AG04449 (cell line): ENCODE measurements at regions not wholly inside any gene's neighbourhood (a gene's known extent, or its start where the extent isn't known, plus 50 kb on each side); places are given as distances from the start of the nearest gene placed in this dataset.

Experiments
- CTCF ChIA-PET: fragments of 350-600 bp; formaldehyde crosslinking; extraction: SDS; loops from one replicate; lab custom pipeline; 2021; ENCODE audit warnings: antibody characterized with exemption; lab: Yijun Ruan, JAX
- POLR2A ChIA-PET: fragments of 400-600, 350-600 bp; formaldehyde crosslinking; extraction: SDS; loops from one replicate; lab custom pipeline; 2020; ENCODE audit warnings: antibody characterized with exemption, inconsistent platforms; lab: Yijun Ruan, JAX
- DNase-seq: peaks from one replicate; pipeline ENCODE4 v3.0.0-alpha.2; 2010; ENCODE audit warnings: low read depth, low spot score
- H3K4me3 ChIP-seq: 2 replicates; pipeline ENCODE4 v1.5.1; 2011; ENCODE audit warnings: low read depth, mild to moderate bottlenecking, control low read depth, low read length
- CTCF ChIP-seq: IDR thresholded peaks from one replicate; pipeline ENCODE4 v1.5.1; 2011; ENCODE audit warnings: mild to moderate bottlenecking, moderate library complexity, low read length, control low read depth, inconsistent platforms; ENCODE audit not compliant: insufficient read depth; ENCODE audit errors: missing control alignments

- ChIA-PET POLR2A (no interaction called here), CTCF (no interaction called here)
- no peak for TF ChIP-seq CTCF
- H3K4me3 ChIP-seq, result no peak overlapping the region
- DNase-seq, result no peak
Observed at GRCh38 chr12:87039536-87039935, 783.3 kb upstream of the MGAT4C start.

GRCh38 chr12:87038098-87038497 is 781.9 kb upstream of the MGAT4C start:
- DNase-seq, result no peak
- H3K4me3 ChIP-seq, result no peak overlapping the region
- no peak for TF ChIP-seq CTCF
- ChIA-PET POLR2A (no interaction called here), CTCF (no interaction called here)

- ChIA-PET POLR2A (no interaction called here), CTCF (no interaction called here)
- DNase-seq, result no peak
- H3K4me3 ChIP-seq, result no peak overlapping the region
- TF ChIP-seq CTCF, result no peak
Observed at GRCh38 chr12:87025976-87026375, 769.8 kb upstream of the MGAT4C start.

GRCh38 chr12:87021400-87021799 is 765.2 kb upstream of the MGAT4C start:
- ChIA-PET CTCF (no interaction called here), POLR2A (no interaction called here)
- DNase-seq, result no peak
- H3K4me3 ChIP-seq, result no peak overlapping the region
- TF ChIP-seq CTCF, result no peak

GRCh38 chr12:87020071-87020470 is 763.9 kb upstream of the MGAT4C start:
- no peak overlapping the region for H3K4me3 ChIP-seq
- no peak for DNase-seq
- ChIA-PET POLR2A (interaction anchor here (0.6 kb wide), 1 partner anchor 444 kb away, joined by 4 read pairs; no protein-coding TSS in a partner anchor), CTCF (no interaction called here)
- no peak for TF ChIP-seq CTCF

GRCh38 chr12:87015352-87015751 is 759.2 kb upstream of the MGAT4C start:
- ChIA-PET POLR2A (no interaction called here), CTCF (no interaction called here)
- no peak overlapping the region for H3K4me3 ChIP-seq
- no peak for DNase-seq
- TF ChIP-seq CTCF, result no peak
